GM18502 (cell line): ENCODE measurements at regions not wholly inside any gene's neighbourhood (a gene's known extent, or its start where the extent isn't known, plus 50 kb on each side); places are given as distances from the start of the nearest gene placed in this dataset.
"Not testable (repeated sequence)": the region's sequence is repeated elsewhere in the genome, so short reads cannot be mapped to it uniquely, and the experiment has no call there.

ENCODE experiments used
- ATAC-seq: cut with Tn5 transposase; IDR thresholded peaks from one replicate; pipeline ENCODE4 v1.9.1; 2021; ENCODE audit warnings: mild to moderate bottlenecking; ENCODE audit not compliant: unreplicated experiment, poor library complexity

DNA sequence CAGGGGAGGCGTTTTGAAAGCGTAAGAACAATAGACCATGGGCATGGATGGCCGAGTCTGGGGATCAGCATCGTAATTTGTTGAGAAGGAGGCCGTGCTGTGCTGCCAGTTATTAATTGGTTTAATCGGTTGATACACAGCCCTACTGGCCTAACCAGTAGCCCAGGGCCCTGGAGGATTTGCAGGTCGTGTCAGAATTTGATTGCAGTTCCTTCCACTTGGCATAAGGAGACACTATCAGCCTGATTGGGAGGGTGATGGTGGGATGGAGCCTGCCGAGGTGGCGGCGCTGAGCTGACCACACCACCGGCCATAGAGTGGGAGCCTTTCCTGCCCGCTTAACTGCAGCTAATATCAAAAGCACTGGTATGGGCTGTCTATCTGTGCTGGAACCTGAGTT lies 133.4 kb downstream of the POTEH start:
- not testable (repeated sequence) for ATAC-seq

DNA sequence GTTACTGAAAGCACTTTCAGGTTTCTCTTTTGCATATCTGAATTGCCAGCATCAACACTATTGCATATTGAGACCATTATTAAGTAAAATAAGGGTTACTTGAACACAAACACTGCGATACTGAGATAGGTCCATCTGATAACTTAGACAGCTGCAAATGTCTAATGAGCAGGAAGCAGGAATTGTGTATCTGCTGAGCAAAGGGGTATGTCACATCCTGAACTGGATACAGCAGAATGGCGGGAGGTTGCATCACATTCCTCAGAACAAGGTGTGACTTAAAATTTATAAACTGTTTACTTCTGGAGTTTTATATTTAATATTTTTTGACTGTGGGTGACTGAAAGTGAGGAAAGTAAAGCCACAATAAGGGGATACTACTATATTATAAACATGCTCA lies 142.4 kb downstream of the POTEH start:
- ATAC-seq, result not testable (repeated sequence)

DNA sequence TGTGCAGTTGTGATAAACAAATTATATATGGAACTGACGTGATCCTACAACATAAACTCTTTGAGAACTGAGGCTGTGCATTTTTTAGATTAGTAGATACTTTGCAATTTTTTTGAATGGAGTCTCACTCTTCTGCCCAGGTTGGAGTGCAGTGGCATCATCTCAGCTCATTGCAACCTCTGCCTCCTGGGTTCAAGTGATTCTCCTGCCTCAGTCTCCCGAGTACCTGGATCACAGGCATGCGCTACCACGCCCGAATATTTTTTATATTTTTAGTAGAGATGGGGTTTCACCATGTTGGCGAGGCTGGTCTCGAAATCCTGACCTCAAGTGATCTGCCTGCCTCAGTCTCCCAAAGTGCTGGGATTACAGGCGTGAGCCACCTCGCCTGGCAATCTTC lies 145.9 kb downstream of the POTEH start:
- not testable (repeated sequence) for ATAC-seq

DNA sequence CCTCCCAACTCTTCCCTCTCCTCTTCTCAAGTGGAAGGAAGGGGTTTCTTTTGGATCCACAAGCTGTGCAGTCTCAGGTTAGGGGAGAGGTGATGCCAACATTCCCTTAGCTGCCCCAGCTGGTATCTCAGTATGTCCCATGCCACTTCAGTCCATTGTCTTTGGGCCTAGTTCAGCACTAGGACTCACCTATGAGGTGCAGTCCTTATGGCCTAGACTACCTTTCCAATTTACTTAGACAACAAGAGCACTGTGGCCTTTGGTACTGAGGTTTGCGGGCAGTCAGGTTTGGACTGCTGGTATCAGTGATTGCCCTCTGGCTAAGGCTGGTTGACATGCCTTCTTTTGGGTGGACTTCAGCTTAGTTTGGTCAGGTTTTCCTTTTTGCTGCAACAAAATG lies 159.9 kb downstream of the POTEH start:
- not testable (repeated sequence) for ATAC-seq

DNA sequence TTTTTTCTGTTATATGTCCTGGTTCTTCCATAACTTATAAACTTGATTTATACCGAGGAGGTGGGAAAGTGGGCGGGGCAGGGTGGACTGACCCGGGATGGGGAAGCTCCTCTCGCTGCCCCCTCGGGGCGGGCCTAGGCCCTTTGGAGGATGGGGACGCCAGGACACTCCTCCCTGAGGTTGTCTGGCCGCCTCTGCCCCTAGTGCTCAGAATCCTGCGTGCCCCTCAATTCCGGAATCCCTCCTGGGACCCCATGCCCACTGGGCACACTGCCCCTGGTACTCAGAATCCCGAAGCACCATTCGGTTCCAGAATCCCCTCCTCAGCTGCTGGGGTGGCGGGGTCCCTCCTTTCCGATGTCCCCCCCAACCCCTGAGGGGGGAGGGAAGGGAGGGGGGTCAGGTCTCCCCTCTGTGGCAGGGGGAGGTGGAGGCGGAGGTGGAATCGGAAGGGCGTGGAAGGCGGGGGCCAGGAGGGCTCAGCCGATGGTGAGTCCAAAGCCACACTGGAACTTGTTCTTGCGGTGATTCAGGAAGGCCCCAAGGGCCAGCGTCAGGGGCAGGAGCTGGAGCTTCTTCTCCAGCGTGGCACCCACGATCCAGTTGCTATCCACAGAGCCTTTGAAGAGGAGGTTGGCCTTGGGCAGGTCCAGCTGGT lies 164.0 kb downstream of the POTEH start:
- ATAC-seq, result not testable (repeated sequence)

DNA sequence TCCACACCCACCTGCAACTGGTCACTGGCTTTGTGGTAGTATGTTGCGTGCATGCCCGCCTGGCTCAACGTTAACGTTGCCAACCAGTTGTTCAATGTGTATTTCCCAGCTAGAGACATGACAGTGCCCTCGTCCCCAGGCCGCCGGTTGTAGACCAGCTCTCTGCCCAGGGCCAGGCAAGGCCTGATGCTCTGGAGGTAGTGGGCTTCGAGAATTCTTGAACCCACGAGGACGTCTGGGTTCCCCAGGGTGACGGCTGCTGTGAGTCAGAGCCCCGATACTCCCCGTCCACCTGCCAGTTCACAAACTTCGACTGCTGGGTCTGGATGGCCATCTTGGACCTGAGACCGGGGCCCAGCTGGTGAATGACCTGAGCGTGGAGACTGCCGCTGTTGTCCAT lies 164.6 kb downstream of the POTEH start:
- ATAC-seq, result not testable (repeated sequence)

DNA sequence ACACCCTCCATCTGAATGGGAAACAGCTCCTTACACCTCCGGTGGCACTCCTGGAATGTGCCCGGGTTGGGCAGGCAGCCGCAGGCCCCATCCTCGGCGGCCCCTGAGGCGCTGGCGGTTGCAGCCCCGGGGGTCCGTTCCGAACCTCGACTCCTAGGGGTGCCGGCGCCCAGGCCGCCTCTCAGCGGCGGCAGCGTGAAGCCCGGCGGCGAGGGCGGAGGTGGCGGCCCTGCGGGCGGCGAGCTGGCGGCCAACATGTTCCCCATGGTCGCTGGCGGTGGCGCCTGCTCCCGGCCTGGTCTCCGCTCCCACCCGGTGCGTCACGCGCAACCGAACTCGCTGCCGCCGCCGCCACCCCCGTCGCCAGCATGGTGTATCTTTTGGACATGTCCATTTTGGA lies 165.2 kb downstream of the POTEH start:
- ATAC-seq, result not testable (repeated sequence)

DNA sequence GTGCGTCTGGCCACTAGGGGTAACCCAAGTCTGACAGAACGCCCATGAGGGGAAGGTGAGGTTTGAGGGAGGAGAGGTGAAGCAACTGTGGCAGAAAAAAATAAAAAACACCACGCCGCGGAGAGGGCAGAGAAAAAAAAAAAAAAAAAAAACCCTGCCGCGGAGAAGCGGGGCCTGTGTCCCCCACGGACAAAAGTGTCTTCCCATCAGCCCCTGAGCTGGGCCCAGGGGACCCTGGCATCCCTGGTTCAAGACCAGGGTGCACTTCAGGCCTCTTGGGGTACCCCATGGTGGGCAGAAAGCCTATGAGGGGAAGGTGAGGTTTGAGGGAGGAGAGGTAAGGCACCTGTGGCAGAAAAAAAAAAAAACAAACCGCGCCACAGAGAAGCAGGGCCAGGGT lies 191.1 kb downstream of the POTEH start:
- ATAC-seq, result not testable (repeated sequence)

DNA sequence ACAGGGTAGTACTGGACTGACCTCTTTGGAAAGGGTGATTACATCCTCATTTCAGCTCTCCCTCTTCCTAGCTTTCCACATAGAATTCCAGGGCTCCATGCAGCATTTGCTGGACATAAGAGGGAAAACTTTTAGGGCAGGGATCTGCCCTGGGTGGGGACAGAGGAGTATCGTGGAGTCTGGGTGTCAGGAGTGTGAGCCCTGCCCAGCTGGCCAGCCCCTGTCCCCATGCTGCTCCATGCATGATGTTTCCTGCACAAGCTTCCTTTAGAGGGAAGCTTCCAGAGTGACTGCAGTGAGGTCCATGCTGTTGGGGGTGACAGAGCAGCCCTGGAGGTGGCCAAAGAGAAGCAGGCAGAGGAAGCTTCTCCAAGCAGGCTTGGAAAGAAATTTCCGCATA lies 214.5 kb downstream of the POTEH start:
- not testable (repeated sequence) for ATAC-seq

DNA sequence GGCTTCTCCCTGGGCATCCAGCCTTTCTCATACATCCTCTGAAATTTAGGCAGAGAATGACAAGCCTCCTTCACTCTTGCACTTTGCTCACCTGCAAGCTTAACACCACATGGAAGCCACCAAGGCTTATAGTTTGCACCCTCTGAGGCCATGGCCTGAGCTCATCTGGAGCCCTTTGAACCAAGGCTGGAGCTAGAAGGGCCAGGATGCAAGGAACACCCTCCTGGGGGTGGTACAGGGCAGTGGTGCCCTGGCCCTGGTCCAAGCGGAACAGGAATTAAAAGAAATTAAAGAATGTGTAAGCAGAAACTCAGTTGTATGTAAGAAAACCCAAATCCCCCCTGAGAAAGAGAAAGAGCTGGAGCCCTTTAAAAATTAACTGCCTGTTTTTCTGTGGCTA lies 221.9 kb downstream of the POTEH start:
- not testable (repeated sequence) for ATAC-seq

DNA sequence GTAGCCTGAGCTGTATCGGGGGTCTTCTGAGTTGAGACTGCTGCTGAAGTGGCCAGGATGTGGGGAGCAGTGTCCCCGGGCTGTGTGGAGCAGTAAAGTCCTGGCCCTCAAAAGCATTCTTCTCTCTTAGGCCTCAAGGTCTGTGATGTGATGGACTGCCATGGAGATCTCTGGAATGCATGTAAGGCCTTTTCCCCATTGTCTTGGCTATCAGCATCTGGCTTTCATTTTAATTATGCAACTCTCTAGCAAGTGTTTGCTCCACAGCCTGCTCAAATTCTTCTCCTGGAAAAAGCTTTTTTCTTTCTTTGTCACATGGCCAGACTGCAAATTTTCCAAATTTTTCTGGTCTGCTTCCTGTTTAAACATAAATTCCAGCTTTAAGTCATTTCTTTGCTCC lies 229.3 kb downstream of the POTEH start:
- ATAC-seq, result not testable (repeated sequence)

DNA sequence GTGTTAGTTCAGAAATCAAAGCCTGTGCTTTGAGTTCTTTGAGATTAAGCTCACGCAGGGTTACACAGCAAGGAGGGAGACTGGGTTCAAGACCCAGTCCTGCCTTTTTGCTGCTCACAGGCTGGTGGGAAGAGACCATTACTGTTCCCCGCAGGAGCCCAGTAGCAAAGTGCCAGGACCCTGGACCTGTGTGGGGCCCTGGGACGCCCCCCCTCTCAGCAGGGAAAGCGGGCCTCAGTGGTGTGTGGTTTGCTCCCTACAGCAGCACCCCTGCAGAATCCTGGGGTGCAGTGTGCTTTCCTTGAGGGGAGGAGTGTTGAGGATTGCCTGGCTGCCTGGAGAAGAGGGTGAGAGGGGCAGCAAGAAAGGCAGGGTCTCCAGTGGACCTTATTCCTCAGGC lies 231.1 kb downstream of the POTEH start:
- not testable (repeated sequence) for ATAC-seq

DNA sequence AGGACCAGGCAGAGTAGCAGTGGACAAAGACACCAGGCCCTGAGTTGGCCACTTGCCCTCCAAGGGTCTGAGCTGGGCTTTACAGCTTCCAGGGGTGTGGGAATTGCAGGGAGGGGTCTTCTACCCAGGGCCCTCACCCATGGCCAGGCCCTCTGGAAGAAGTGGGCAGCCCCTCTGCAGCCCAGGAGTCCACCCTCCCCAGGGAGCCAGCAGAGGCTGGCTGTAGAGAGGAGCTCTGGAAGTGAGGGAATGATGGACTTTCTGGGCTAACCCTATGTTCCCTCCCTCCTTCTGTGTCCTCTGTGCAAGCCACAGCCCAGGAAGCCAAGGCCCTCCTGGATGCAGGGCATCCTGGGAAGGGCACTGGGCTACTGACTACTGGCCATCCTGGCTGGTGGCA lies 232.3 kb downstream of the POTEH start:
- not testable (repeated sequence) for ATAC-seq

DNA sequence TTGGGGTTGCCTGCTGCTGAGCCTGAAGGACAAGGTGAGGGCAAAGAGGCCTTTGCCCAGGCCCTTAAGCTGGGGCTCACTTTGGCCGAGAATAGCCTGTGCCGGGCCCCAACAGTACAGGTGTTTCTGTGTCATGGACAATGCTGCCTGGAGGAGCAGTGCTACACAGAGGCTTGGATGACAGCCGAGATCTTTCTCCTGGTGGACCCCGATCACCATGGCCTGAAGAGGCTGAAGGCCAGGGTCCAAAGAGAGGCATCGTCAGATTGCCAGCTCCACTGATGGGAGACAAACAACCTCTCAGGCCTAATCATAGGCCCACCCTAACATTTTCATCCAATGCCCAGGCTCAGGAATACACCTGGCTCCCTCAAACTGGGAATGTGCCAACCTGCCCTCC lies 232.8 kb downstream of the POTEH start:
- ATAC-seq, result not testable (repeated sequence)

DNA sequence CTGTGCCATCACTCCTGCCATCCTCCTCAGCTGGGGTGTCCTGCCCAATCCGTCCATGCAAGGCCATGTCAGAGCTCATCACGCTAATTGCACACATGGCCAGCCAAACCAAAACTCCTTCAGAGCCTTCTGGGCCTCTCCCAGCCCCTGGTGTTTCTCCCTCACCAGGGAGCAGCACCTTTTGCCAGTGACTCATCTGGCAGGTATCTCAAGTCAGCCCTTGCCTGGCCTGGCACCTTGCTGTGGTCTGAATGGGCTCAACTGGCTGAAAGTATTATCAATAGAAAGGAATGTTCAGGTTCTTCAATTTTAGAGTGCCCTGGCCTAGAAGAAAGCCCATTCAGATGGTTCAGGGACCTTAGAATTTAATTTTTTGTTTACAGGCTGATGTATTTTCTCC lies 235.0 kb downstream of the POTEH start:
- not testable (repeated sequence) for ATAC-seq

DNA sequence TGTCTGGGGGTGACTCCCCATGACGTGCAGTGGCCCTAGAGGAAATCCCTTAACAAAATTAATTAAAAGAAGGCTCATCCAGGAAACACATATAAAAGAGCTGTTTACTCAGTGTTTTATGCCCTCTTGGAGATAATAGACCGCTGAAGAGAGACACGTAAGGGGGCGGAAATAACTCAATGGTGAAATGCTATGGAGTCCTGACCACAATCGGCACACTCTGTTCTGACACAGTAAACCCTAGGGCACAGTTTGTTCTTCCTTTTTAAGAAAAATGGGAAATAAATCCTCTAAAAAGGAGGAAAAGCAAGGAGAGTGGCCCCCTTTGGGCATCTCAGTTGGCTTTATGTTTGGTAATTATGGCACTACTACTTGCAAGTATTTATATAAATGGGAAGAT lies 237.3 kb downstream of the POTEH start:
- not testable (repeated sequence) for ATAC-seq
